B cell (primary cell): ENCODE measurements at regions not wholly inside any gene's neighbourhood (a gene's known extent, or its start where the extent isn't known, plus 50 kb on each side); places are given as distances from the start of the nearest gene placed in this dataset.

Experiments used
- ATAC-seq: fragments of 200-7000 bp; cut with Tn5 transposase; one replicate; pipeline ENCODE4 v1.10.0; 2021; ENCODE audit warnings: low read depth, mild to moderate bottlenecking, moderate number of reproducible peaks, moderate library complexity
- CTCF ChIA-PET: fragments of 350-600 bp; sonication (Branson Sonifier 250); formaldehyde crosslinking; loops from one replicate; lab custom pipeline; 2021; ENCODE audit warnings: antibody characterized with exemption, inconsistent platforms; lab: Charles Lee
- POLR2A ChIA-PET: fragments of 350-600 bp; sonication (Branson Sonifier 250); formaldehyde crosslinking; loops from one replicate; lab custom pipeline; 2021; ENCODE audit warnings: antibody characterized with exemption; lab: Charles Lee
- DNase-seq: peaks from one replicate; pipeline ENCODE4 v3.0.0; 2013
- H2AFZ ChIP-seq: 2 replicates; pipeline ENCODE4 v1.6.1; 2012; ENCODE audit warnings: mild to moderate bottlenecking, low read depth, low read length; ENCODE audit not compliant: insufficient read depth, poor library complexity, severe bottlenecking
- H3K27ac ChIP-seq, 2 donors: 1 replicate in 1 of 2; 2 replicates in 1 of 2; pipeline ENCODE4 v1.5.1; 2012 to 2013; ENCODE audit warnings: low read length in 2 of 2, mild to moderate bottlenecking in 2 of 2, moderate library complexity in 1 of 2
- H3K27me3 ChIP-seq, 4 experiments: fragments of 200-600 bp in 1 of 4; sonication (generic) in 1 of 4; replicated peaks in 1 of 4; 1 replicate in 2 of 4; 2 replicates in 2 of 4; pipeline versions ENCODE4 v1.6.1 to v1.7.0; 2013 to 2016; ENCODE audit warnings: low read length in 3 of 4, mild to moderate bottlenecking in 2 of 4, mixed read lengths in 1 of 4, moderate library complexity in 1 of 4; ENCODE audit not compliant: insufficient read depth in 4 of 4, control insufficient read depth in 3 of 4; ENCODE audit errors: control extremely low read depth in 1 of 4
- H3K36me3 ChIP-seq, 2 experiments: replicated peaks in 1 of 2; 1 replicate in 1 of 2; 2 replicates in 1 of 2; pipeline versions ENCODE4 v1.6.1 to v1.7.1; 2013; ENCODE audit warnings: low read length in 1 of 2; ENCODE audit not compliant: insufficient read depth in 2 of 2, control insufficient read depth in 1 of 2; ENCODE audit errors: control extremely low read depth in 1 of 2, extremely low read depth in 1 of 2
- H3K4me1 ChIP-seq, 2 donors: fragments of 200-600 bp in 1 of 2; sonication (generic) in 1 of 2; 1 replicate in 1 of 2; 2 replicates in 1 of 2; pipeline versions ENCODE4 v1.5.1 to v1.6.1; 2013 to 2017; ENCODE audit warnings: low read length in 2 of 2; ENCODE audit not compliant: control insufficient read depth in 2 of 2, insufficient read depth in 2 of 2
- H3K4me2 ChIP-seq: replicated peaks from 2 replicates; pipeline ENCODE3; 2012; ENCODE audit warnings: mild to moderate bottlenecking, low read depth, low read length; ENCODE audit not compliant: poor library complexity, severe bottlenecking
- H3K4me3 ChIP-seq, 5 experiments: fragments of 200-600 bp in 1 of 5; sonication (generic) in 1 of 5; 1 replicate in 3 of 5; 2 replicates in 2 of 5; pipeline versions ENCODE4 v1.5.1 to v1.7.0; 2011 to 2016; ENCODE audit warnings: low read length in 4 of 5, mild to moderate bottlenecking in 4 of 5, low read depth in 2 of 5, control low read depth in 1 of 5, moderate library complexity in 1 of 5; ENCODE audit not compliant: insufficient read depth in 1 of 5; ENCODE audit errors: control extremely low read depth in 1 of 5, extremely low read depth in 1 of 5
- H3K79me2 ChIP-seq: fragments of 200-600 bp; sonication (generic); one replicate; pipeline ENCODE4 v1.6.0; 2016; ENCODE audit warnings: low read length; ENCODE audit not compliant: control insufficient read depth, insufficient read depth
- H3K9ac ChIP-seq: fragments of 200-600 bp; sonication (generic); 2 replicates; pipeline ENCODE4 v1.6.1; 2017; ENCODE audit warnings: mild to moderate bottlenecking, low read length, moderate library complexity
- H3K9me3 ChIP-seq, 3 donors: one replicate each; pipeline versions ENCODE4 v1.6.1 to v1.7.1; 2013; ENCODE audit warnings: low read length in 2 of 3; ENCODE audit not compliant: control insufficient read depth in 2 of 3, insufficient read depth in 1 of 3; ENCODE audit errors: control extremely low read depth in 1 of 3
- H4K20me1 ChIP-seq: 2 replicates; pipeline ENCODE4 v1.6.0; 2012; ENCODE audit warnings: mild to moderate bottlenecking, low read length; ENCODE audit not compliant: insufficient read depth, control insufficient read depth, poor library complexity, severe bottlenecking
- H3K27ac Mint-ChIP-seq: one replicate; pipeline ENCODE4 v1.8.0; 2021; ENCODE audit warnings: mixed read lengths
- H3K27me3 Mint-ChIP-seq: one replicate; pipeline ENCODE4 v1.8.0; 2021; ENCODE audit warnings: mixed read lengths
- H3K4me1 Mint-ChIP-seq: one replicate; pipeline ENCODE4 v1.8.0; 2021; ENCODE audit warnings: mixed read lengths
- H3K4me3 Mint-ChIP-seq: one replicate; pipeline ENCODE4 v1.8.0; 2021; ENCODE audit warnings: mixed read lengths
- H3K9me3 Mint-ChIP-seq: one replicate; pipeline ENCODE4 v1.8.0; 2022; ENCODE audit warnings: mixed read lengths; ENCODE audit not compliant: insufficient read depth
- EZH2 ChIP-seq: IDR thresholded peaks from 2 replicates; pipeline ENCODE4 v1.6.1; 2012; ENCODE audit warnings: borderline replicate concordance, low read depth, mild to moderate bottlenecking, moderate library complexity, low read length; ENCODE audit not compliant: insufficient read depth, poor library complexity, severe bottlenecking
- WGBS: methylation state at CpG from one replicate; pipeline ENCODE4 v1.1.5; 2013; ENCODE audit warnings: missing lambda C conversion rate; ENCODE audit not compliant: insufficient coverage; 5-methylcytosine and 5-hydroxymethylcytosine counted together
- intact Hi-C: fragments of 100-400 bp; cut with micrococcal nuclease; formaldehyde crosslinking; loops from one replicate; pipeline ENCODE4 v1.10.0; 2022
- TF ChIP-seq, protein P1 (sequence below): fragments of 200-600 bp; IDR thresholded peaks from one replicate; pipeline ENCODE4 v1.8.0; 2022; ENCODE audit warnings: antibody characterized with exemption, mild to moderate bottlenecking

DNA sequence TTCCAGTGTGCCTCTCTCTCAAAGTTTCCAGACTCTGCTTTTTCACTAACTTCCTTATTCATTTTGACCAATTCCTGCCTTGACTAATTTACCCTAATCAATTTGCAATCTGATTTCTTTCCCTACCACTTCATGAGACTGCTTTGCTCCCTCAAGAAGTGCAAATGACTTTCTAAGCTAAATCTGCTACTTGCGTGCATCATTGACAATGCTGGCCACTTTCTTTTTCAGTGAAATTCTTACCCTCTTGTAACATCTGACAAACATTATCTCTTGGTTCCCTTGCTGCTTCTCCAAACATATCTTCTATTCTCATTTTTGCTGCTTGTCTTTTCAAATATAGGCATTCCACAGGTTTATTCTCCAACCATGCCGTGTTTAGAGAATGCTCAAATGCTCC lies 659.9 kb downstream of the USP25 start:
- H3K4me1 Mint-ChIP-seq: no peaks in the 10 kb centered on the region
- Histone ChIP-seq H3K27me3 (no peaks in the 10 kb centered on the region), H3K9ac (no peak overlapping the region), H2AFZ (no peak overlapping the region), H3K79me2 (no peaks in the 10 kb centered on the region), H4K20me1 (no peaks in the 10 kb centered on the region), H3K27ac (no peak overlapping the region), H3K9me3 (no peaks in the 10 kb centered on the region), H3K4me2 (no peak overlapping the region), H3K4me1 (no peaks in the 10 kb centered on the region), H3K4me3 (no peak overlapping the region), H3K36me3 (no peaks in the 10 kb centered on the region)
- TF ChIP-seq EZH2: no peak
- TF ChIP-seq, protein P1, sequence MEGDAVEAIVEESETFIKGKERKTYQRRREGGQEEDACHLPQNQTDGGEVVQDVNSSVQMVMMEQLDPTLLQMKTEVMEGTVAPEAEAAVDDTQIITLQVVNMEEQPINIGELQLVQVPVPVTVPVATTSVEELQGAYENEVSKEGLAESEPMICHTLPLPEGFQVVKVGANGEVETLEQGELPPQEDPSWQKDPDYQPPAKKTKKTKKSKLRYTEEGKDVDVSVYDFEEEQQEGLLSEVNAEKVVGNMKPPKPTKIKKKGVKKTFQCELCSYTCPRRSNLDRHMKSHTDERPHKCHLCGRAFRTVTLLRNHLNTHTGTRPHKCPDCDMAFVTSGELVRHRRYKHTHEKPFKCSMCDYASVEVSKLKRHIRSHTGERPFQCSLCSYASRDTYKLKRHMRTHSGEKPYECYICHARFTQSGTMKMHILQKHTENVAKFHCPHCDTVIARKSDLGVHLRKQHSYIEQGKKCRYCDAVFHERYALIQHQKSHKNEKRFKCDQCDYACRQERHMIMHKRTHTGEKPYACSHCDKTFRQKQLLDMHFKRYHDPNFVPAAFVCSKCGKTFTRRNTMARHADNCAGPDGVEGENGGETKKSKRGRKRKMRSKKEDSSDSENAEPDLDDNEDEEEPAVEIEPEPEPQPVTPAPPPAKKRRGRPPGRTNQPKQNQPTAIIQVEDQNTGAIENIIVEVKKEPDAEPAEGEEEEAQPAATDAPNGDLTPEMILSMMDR: no peak
- intact Hi-C loops: no loop called here
- no peaks in the 10 kb centered on the region for H3K27me3 Mint-ChIP-seq
- DNase-seq: no peak
- no peak overlapping the region for H3K4me3 Mint-ChIP-seq
- 100% methylated on average over 2 of the region's 2 CpGs for WGBS
- CTCF ChIA-PET: no interaction called here
- no peak overlapping the region for H3K27ac Mint-ChIP-seq
- peaks cover 7% of the 10 kb centered on the region for H3K9me3 Mint-ChIP-seq
- POLR2A ChIA-PET: no interaction called here
- ATAC-seq: no peak

DNA sequence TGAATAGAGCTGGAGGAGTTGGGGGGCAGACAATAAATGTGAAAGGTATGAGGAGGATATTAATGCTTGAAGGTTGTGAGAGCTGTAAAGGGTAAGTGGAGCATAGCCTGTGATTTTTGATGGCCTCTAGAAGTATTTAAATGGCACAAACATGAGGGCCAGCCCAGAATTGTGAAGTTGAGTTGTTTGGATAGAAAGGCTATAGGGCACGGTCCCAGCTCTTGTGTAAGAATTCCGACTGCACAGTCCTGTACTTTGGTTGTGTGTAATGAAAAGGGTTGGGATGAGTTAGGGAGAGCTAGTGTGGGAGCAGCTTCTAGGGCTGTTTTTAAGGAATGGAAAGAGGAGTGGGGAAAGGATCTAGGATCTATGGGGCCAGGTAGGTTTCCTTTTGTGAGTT lies 665.5 kb downstream of the USP25 start:
- Histone ChIP-seq H3K27me3 (no peaks in the 10 kb centered on the region), H3K4me2 (no peak overlapping the region), H3K9me3 (peaks cover 0 to 9% (median 0%) of the 10 kb centered on the region in 3 donors), H4K20me1 (no peaks in the 10 kb centered on the region), H3K36me3 (no peaks in the 10 kb centered on the region), H3K27ac (no peak overlapping the region), H3K4me3 (no peak overlapping the region), H3K9ac (no peak overlapping the region), H3K79me2 (no peaks in the 10 kb centered on the region), H2AFZ (no peak overlapping the region), H3K4me1 (no peaks in the 10 kb centered on the region)
- Mint-ChIP-seq H3K27ac (no peak overlapping the region), H3K9me3 (peaks cover 13% of the 10 kb centered on the region), H3K4me1 (no peaks in the 10 kb centered on the region), H3K27me3 (no peaks in the 10 kb centered on the region), H3K4me3 (no peak overlapping the region)
- intact Hi-C loops: no loop called here
- DNase-seq (no peak), ATAC-seq (no peak)
- ChIA-PET CTCF (no interaction called here), POLR2A (no interaction called here)
- 100% methylated on average over 2 of the region's 2 CpGs for WGBS
- no peak for TF ChIP-seq EZH2
- TF ChIP-seq, protein P1: no peak
